Keratinocyte (primary cell): ENCODE measurements at regions not wholly inside any gene's neighbourhood (a gene's known extent, or its start where the extent isn't known, plus 50 kb on each side); places are given as distances from the start of the nearest gene placed in this dataset.

Experiments used
- DNase-seq: peaks from one replicate; pipeline ENCODE4 v3.0.0-alpha.2; 2011; ENCODE audit warnings: low read depth, missing footprints, low spot score
- FAIRE-seq: peaks from 2 replicates; lab custom pipeline; 2011; peaks lifted over from hg19 to GRCh38; lab: Jason Lieb, UNC
- H2AFZ ChIP-seq: 2 replicates; pipeline ENCODE4 v1.6.0; 2012; ENCODE audit warnings: low read length, control low read depth, inconsistent platforms; ENCODE audit not compliant: control insufficient read depth
- H3K27ac ChIP-seq: 2 replicates; pipeline ENCODE4 v1.5.1; 2011; ENCODE audit warnings: low read length; ENCODE audit not compliant: control insufficient read depth, insufficient read depth
- H3K27me3 ChIP-seq: 3 replicates; pipeline ENCODE4 v1.6.0; 2011; ENCODE audit warnings: low read length; ENCODE audit not compliant: control insufficient read depth, insufficient read depth; ENCODE audit errors: extremely low read depth
- H3K36me3 ChIP-seq, 2 experiments: 2 replicates in 1 of 2; 3 replicates in 1 of 2; pipeline ENCODE4 v1.5.1; 2011; ENCODE audit warnings: low read length in 2 of 2, mild to moderate bottlenecking in 1 of 2; ENCODE audit not compliant: control insufficient read depth in 2 of 2, insufficient read depth in 2 of 2; ENCODE audit errors: extremely low read depth in 1 of 2
- H3K4me1 ChIP-seq: 3 replicates; pipeline ENCODE4 v1.5.1; 2011; ENCODE audit warnings: low read length; ENCODE audit not compliant: control insufficient read depth, insufficient read depth; ENCODE audit errors: extremely low read depth
- H3K4me2 ChIP-seq: 3 replicates; pipeline ENCODE4 v1.6.0; 2011; ENCODE audit warnings: low read depth, low read length; ENCODE audit not compliant: control insufficient read depth, insufficient read depth; ENCODE audit errors: extremely low read depth
- H3K4me3 ChIP-seq, 3 experiments: fragments of 200-600 bp in 1 of 3; sonication (generic) in 1 of 3; 2 replicates in 2 of 3; 3 replicates in 1 of 3; pipeline ENCODE4 v1.5.1; 2011 to 2016; ENCODE audit warnings: low read length in 3 of 3, mild to moderate bottlenecking in 3 of 3, control low read depth in 2 of 3, inconsistent platforms in 1 of 3, low read depth in 1 of 3, mixed read lengths in 1 of 3, mixed run types in 1 of 3, moderate library complexity in 1 of 3; ENCODE audit not compliant: control insufficient read depth in 2 of 3, insufficient read depth in 2 of 3; ENCODE audit errors: extremely low read depth in 1 of 3
- H3K79me2 ChIP-seq: 2 replicates; pipeline ENCODE4 v1.6.0; 2012; ENCODE audit warnings: low read length; ENCODE audit not compliant: control insufficient read depth, insufficient read depth
- H3K9ac ChIP-seq: 3 replicates; pipeline ENCODE4 v1.6.0; 2011; ENCODE audit warnings: low read length; ENCODE audit not compliant: control insufficient read depth, insufficient read depth; ENCODE audit errors: extremely low read depth
- H3K9me1 ChIP-seq: 3 replicates; pipeline ENCODE4 v1.6.0; 2011; ENCODE audit warnings: low read length; ENCODE audit not compliant: control insufficient read depth, insufficient read depth; ENCODE audit errors: extremely low read depth
- H3K9me3 ChIP-seq: 2 replicates; pipeline ENCODE4 v1.5.1; 2012; ENCODE audit warnings: low read depth, low read length; ENCODE audit not compliant: control insufficient read depth
- H4K20me1 ChIP-seq: 3 replicates; pipeline ENCODE4 v1.6.0; 2011; ENCODE audit warnings: low read length; ENCODE audit not compliant: control insufficient read depth, insufficient read depth; ENCODE audit errors: extremely low read depth
- CTCF ChIP-seq, 3 experiments: IDR thresholded peaks in 1 of 3; conservative IDR thresholded peaks in 1 of 3; optimal IDR thresholded peaks in 1 of 3; 2 replicates in 2 of 3; 3 replicates in 1 of 3; pipeline versions ENCODE3 to v1.5.1; 2011; ENCODE audit warnings: low read length in 3 of 3, mild to moderate bottlenecking in 3 of 3, moderate library complexity in 2 of 3, control low read depth in 1 of 3, inconsistent platforms in 1 of 3; ENCODE audit not compliant: insufficient read depth in 2 of 3; ENCODE audit errors: extremely low read depth in 1 of 3
- EZH2 ChIP-seq: IDR thresholded peaks from one replicate; pipeline ENCODE4 v1.6.1; 2012; ENCODE audit warnings: inconsistent platforms, mild to moderate bottlenecking, low read length, moderate library complexity
- dilution Hi-C: fragments of 300-500 bp; cut with MboI; formaldehyde crosslinking; loops from one replicate; pipeline ENCODE4 v1.7.0; 2020; ENCODE audit warnings: low sequenced_read_pairs; ENCODE audit not compliant: extremely low pct_ligation_motif_present

GRCh38 chr13:65768545-65768944 lies 1461.6 kb downstream of the PCDH9 start:
- H3K9me1 ChIP-seq: no peaks in the 10 kb centered on the region
- dilution Hi-C loops: no loop called here
- no peaks in the 10 kb centered on the region for H3K9me3 ChIP-seq
- H2AFZ ChIP-seq: no peak overlapping the region
- no peak for TF ChIP-seq CTCF (optimal IDR thresholded peaks at IDR 0.05 in 1 of 3, IDR thresholded peaks at IDR 0.05 in 1 of 3, conservative IDR thresholded peaks at IDR 0.05 in 1 of 3; ENCODE audit: extremely low read depth in 1 of 3, insufficient read depth in 2 of 3, low read length in 3 of 3)
- TF ChIP-seq EZH2: no peak
- no peak overlapping the region for H3K27ac ChIP-seq
- no peak overlapping the region for H3K9ac ChIP-seq
- no peak overlapping the region for H3K4me3 ChIP-seq
- H3K27me3 ChIP-seq: no peaks in the 10 kb centered on the region
- H3K4me1 ChIP-seq: no peaks in the 10 kb centered on the region
- no peaks in the 10 kb centered on the region for H4K20me1 ChIP-seq
- H3K4me2 ChIP-seq: no peak overlapping the region
- H3K79me2 ChIP-seq: no peaks in the 10 kb centered on the region
- FAIRE-seq (no peak), DNase-seq (no peak)
- no peaks in the 10 kb centered on the region for H3K36me3 ChIP-seq

- FAIRE-seq (no peak), DNase-seq (no peak)
- no peak for TF ChIP-seq EZH2
- no peak for TF ChIP-seq CTCF (optimal IDR thresholded peaks at IDR 0.05 in 1 of 3, IDR thresholded peaks at IDR 0.05 in 1 of 3, conservative IDR thresholded peaks at IDR 0.05 in 1 of 3; ENCODE audit: extremely low read depth in 1 of 3, insufficient read depth in 2 of 3, low read length in 3 of 3)
- H3K36me3 ChIP-seq: no peaks in the 10 kb centered on the region
- no peaks in the 10 kb centered on the region for H3K79me2 ChIP-seq
- H3K4me2 ChIP-seq: no peak overlapping the region
- peaks cover under 1% of the 10 kb centered on the region for H3K9me3 ChIP-seq
- no peak overlapping the region for H2AFZ ChIP-seq
- no peak overlapping the region for H3K9ac ChIP-seq
- H3K4me1 ChIP-seq: no peaks in the 10 kb centered on the region
- H3K27me3 ChIP-seq: no peaks in the 10 kb centered on the region
- H4K20me1 ChIP-seq: no peaks in the 10 kb centered on the region
- no peaks in the 10 kb centered on the region for H3K9me1 ChIP-seq
- dilution Hi-C loops: no loop called here
- no peak overlapping the region for H3K4me3 ChIP-seq
- H3K27ac ChIP-seq: no peak overlapping the region
Observed at GRCh38 chr13:65763811-65764210, 1466.3 kb downstream of the PCDH9 start.
